SK-N-SH (cell line): ENCODE measurements at regions not wholly inside any gene's neighbourhood (a gene's known extent, or its start where the extent isn't known, plus 50 kb on each side); places are given as distances from the start of the nearest gene placed in this dataset.

Experiments
- CTCF ChIP-seq: fragments of 200-600 bp; sonication (generic); IDR thresholded peaks from 2 replicates; pipeline ENCODE4 v1.6.1; 2017; ENCODE audit warnings: antibody characterized with exemption, mild to moderate bottlenecking, moderate library complexity
- EP300 ChIP-seq, 2 experiments: IDR thresholded peaks; 2 replicates each; pipeline versions ENCODE4 v1.4.0 to v1.6.1; 2012; ENCODE audit warnings: borderline replicate concordance in 1 of 2, low read depth in 1 of 2, low read length in 1 of 2
- MXI1 ChIP-seq: IDR thresholded peaks from 2 replicates; pipeline ENCODE4 v1.6.1; 2012; ENCODE audit warnings: mild to moderate bottlenecking, low read depth, low read length, improper control_type of control experiment
- POLR2AphosphoS5 ChIP-seq: IDR thresholded peaks from 2 replicates; pipeline ENCODE4 v1.6.1; 2012; ENCODE audit warnings: low read depth, low read length

- no peak for TF ChIP-seq EP300 (IDR thresholded peaks at IDR 0.05; ENCODE audit: borderline replicate concordance in 1 of 2, low read depth in 1 of 2, low read length in 1 of 2)
- TF ChIP-seq MXI1, result no peak
- no peak for TF ChIP-seq POLR2AphosphoS5
- no peak for TF ChIP-seq CTCF
Observed at GRCh38 chr2:60339286-60339685, 214.2 kb downstream of the BCL11A start.
